Breast epithelium (tissue), 4 donors: ENCODE measurements at regions not wholly inside any gene's neighbourhood (a gene's known extent, or its start where the extent isn't known, plus 50 kb on each side); places are given as distances from the start of the nearest gene placed in this dataset.
"Not testable (repeated sequence)": the region's sequence is repeated elsewhere in the genome, so short reads cannot be mapped to it uniquely, and the experiment has no call there.

Experiments used
- DNase-seq, 2 donors: peaks; one replicate each; pipeline ENCODE4 v3.0.0-alpha.2; 2019; ENCODE audit warnings: low spot score in 2 of 2
- H3K27ac ChIP-seq, 2 donors: fragments of 200-600 bp; sonication (generic) in 1 of 2; one replicate each; pipeline ENCODE4 v1.5.1; 2016 to 2019; ENCODE audit warnings: mild to moderate bottlenecking in 1 of 2
- H3K27me3 ChIP-seq, 2 donors: fragments of 200-600 bp; sonication (generic) in 1 of 2; one replicate each; pipeline versions ENCODE4 v1.5.1 to v1.6.0; 2017 to 2019; ENCODE audit warnings: control low read depth in 1 of 2, mild to moderate bottlenecking in 1 of 2
- H3K36me3 ChIP-seq: fragments of 200-600 bp; one replicate; pipeline ENCODE4 v1.5.1; 2019
- H3K4me1 ChIP-seq, 2 donors: fragments of 200-600 bp; sonication (generic); one replicate each; pipeline ENCODE4 v1.5.1; 2016 to 2019; ENCODE audit warnings: control low read depth in 1 of 2
- H3K4me3 ChIP-seq, 3 donors: fragments of 200-600 bp; sonication (generic); 1 replicate in 2 of 3; 2 replicates in 1 of 3; pipeline ENCODE4 v1.5.1; 2016 to 2019; ENCODE audit warnings: mild to moderate bottlenecking in 3 of 3, moderate library complexity in 2 of 3
- H3K9me3 ChIP-seq, 2 donors: fragments of 200-600 bp; sonication (generic) in 1 of 2; one replicate each; pipeline ENCODE4 v1.5.1; 2016 to 2019; ENCODE audit warnings: control low read depth in 1 of 2
- POLR2A ChIP-seq: fragments of 450-650 bp; IDR thresholded peaks from one replicate; pipeline ENCODE4 v1.6.1; 2016; ENCODE audit warnings: antibody characterized with exemption, mild to moderate bottlenecking, moderate library complexity
- POLR2AphosphoS5 ChIP-seq, 3 donors: sonication (generic); formaldehyde crosslinking; IDR thresholded peaks; one replicate each; pipeline ENCODE4 v1.6.1; 2017; ENCODE audit warnings: antibody characterized with exemption in 3 of 3
- intact Hi-C: fragments of 100-400 bp; cut with DNase I; formaldehyde crosslinking; loops from one replicate; pipeline ENCODE4 v1.15.1; 2023; ENCODE audit warnings: low total_unique reads
- TF ChIP-seq, protein P1 (sequence below), 3 donors: fragments of 450-650 bp; IDR thresholded peaks; one replicate each; pipeline ENCODE4 v1.5.1; 2016 to 2017; ENCODE audit warnings: antibody characterized with exemption in 3 of 3, mild to moderate bottlenecking in 3 of 3, moderate library complexity in 3 of 3

DNA sequence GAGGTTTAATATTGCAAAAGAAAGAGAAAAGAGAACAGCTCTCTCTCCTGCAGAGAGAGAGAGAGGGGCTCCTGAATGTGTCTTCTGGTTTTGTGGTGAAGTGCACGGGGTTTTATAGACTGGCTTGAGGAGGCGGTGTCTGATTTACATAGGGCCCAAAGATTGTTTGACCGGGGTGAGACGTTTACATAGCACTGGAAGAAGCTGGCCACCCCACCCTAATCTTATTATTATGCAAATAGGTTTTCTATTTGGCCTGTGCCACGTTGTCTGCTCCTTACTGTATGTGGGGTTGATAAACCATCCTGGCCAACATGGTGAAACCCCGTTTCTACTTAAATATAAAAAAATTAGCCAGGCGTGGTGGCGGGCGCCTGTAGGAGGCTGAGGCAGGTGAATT lies 268.6 kb downstream of the SV2B start:
- DNase-seq = no peak
- H3K9me3 ChIP-seq = peaks cover 0 to 18% of the 10 kb centered on the region in 2 donors
- TF ChIP-seq, protein P1, sequence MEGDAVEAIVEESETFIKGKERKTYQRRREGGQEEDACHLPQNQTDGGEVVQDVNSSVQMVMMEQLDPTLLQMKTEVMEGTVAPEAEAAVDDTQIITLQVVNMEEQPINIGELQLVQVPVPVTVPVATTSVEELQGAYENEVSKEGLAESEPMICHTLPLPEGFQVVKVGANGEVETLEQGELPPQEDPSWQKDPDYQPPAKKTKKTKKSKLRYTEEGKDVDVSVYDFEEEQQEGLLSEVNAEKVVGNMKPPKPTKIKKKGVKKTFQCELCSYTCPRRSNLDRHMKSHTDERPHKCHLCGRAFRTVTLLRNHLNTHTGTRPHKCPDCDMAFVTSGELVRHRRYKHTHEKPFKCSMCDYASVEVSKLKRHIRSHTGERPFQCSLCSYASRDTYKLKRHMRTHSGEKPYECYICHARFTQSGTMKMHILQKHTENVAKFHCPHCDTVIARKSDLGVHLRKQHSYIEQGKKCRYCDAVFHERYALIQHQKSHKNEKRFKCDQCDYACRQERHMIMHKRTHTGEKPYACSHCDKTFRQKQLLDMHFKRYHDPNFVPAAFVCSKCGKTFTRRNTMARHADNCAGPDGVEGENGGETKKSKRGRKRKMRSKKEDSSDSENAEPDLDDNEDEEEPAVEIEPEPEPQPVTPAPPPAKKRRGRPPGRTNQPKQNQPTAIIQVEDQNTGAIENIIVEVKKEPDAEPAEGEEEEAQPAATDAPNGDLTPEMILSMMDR (IDR thresholded peaks at IDR 0.05) = no peak
- no peak for TF ChIP-seq POLR2A
- TF ChIP-seq POLR2AphosphoS5 (IDR thresholded peaks at IDR 0.05) = no peak
- intact Hi-C loops = no loop called here
- no peak overlapping the region for H3K27ac ChIP-seq
- H3K27me3 ChIP-seq = no peaks in the 10 kb centered on the region
- H3K36me3 ChIP-seq = no peaks in the 10 kb centered on the region
- no peak overlapping the region for H3K4me3 ChIP-seq
- no peaks in the 10 kb centered on the region for H3K4me1 ChIP-seq

DNA sequence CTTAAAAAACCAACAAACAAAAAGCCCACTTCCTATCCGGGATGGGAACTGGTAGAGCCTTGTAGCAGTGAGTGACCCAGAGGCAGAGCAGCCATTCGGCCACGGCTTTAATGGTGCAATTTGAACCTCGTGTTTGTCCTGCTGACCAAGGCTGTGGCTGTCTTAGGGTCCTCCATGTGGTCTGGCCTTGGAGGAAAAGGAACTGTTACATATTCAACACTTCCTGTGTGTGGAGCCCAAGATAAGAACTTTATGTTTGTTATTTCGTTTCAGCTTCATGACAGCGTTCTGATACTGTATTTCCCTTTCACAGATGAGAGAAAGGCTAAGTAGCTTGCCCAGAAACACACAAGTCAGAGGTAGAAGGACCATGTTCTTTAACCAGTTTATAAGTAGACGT lies 269.8 kb downstream of the SV2B start:
- Histone ChIP-seq H3K4me3 (no peak overlapping the region), H3K9me3 (peaks cover 0 to 18% of the 10 kb centered on the region in 2 donors), H3K36me3 (no peaks in the 10 kb centered on the region), H3K4me1 (no peaks in the 10 kb centered on the region), H3K27me3 (no peaks in the 10 kb centered on the region), H3K27ac (no peak overlapping the region)
- intact Hi-C loops = no loop called here
- no peak for DNase-seq
- no peak for TF ChIP-seq POLR2A
- TF ChIP-seq, protein P1 (IDR thresholded peaks at IDR 0.05) = no peak
- no peak for TF ChIP-seq POLR2AphosphoS5 (IDR thresholded peaks at IDR 0.05)

DNA sequence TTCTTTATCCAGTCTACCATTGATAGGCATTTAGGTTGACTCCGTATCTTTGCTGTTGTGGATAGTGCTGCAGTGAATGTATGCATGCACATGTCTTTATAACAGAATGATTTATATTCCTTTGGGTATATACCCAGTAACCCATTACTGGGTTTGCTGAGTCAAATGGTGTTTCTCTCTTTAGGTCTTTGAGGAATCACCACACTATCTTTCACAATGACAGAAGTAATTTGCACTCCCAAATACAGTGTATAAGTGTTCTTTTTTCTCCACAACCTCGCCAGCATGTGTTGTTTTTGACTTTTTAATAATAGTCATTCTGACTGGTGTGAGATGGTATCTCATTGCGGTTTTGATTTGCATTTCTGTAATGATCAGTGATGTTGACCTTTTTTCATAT lies 271.3 kb downstream of the SV2B start:
- DNase-seq, H3K27me3 ChIP-seq, H3K27ac ChIP-seq, intact Hi-C loops, H3K4me1 ChIP-seq, H3K36me3 ChIP-seq, H3K9me3 ChIP-seq, H3K4me3 ChIP-seq: not testable (repeated sequence)

DNA sequence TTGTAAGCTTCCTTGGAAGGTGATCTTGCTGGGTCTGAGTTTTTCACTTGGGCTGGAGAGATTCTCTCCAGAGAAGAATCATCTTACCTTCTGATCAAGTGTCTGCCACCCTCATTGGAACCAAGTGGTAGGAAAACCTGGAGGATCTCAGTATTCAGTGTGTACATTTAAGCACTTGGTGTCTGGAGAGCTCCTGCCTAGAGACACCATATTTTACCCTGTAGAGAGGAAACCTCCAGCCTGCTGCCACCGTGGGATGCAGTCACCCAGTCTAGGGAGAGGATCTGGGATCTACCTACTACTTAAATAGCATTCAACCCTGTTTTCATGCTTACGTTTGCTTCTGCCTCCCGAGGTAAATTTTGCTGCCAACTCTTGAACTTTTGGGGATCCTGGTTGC lies 274.3 kb downstream of the SV2B start:
- no peaks in the 10 kb centered on the region for H3K4me1 ChIP-seq
- intact Hi-C loops = no loop called here

DNA sequence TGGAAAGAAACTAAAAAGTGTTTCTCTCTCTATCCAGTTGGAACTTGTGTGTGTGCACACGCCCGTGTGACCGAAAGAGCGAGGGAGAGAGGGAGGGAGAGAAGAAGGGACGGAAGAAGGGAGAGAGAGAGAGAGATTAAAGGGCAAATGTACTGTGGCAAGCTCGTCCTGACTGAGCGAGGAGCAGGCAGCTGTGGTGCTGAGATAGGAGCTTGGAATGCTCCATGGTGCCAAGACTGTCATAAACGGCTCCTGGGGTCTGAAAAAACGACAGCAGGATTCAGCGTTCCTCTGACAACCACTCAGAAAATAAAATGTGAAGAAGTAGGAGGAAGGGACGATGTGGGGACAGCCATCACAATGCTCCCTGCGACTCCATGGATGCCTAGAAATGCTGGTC lies 276.0 kb downstream of the SV2B start:
- H3K27ac ChIP-seq = no peak overlapping the region

More for the DNA sequence above, 274.3 kb downstream of the SV2B start:
- no peaks in the 10 kb centered on the region for H3K36me3 ChIP-seq
- no peaks in the 10 kb centered on the region for H3K27me3 ChIP-seq
- no peak for DNase-seq
- H3K9me3 ChIP-seq = peaks cover 0 to 6% of the 10 kb centered on the region in 2 donors
- H3K4me3 ChIP-seq = no peak overlapping the region
- no peak for TF ChIP-seq POLR2A
- TF ChIP-seq, protein P1 (IDR thresholded peaks at IDR 0.05) = no peak
- no peak for TF ChIP-seq POLR2AphosphoS5 (IDR thresholded peaks at IDR 0.05)
- H3K27ac ChIP-seq = no peak overlapping the region

More for the DNA sequence above, 276.0 kb downstream of the SV2B start:
- Histone ChIP-seq H3K27me3 (no peaks in the 10 kb centered on the region), H3K4me1 (no peaks in the 10 kb centered on the region), H3K4me3 (no peak overlapping the region), H3K9me3 (peaks cover 0 to 6% of the 10 kb centered on the region in 2 donors), H3K36me3 (no peaks in the 10 kb centered on the region)
- intact Hi-C loops = no loop called here
- no peak for DNase-seq
- no peak for TF ChIP-seq POLR2A
- TF ChIP-seq, protein P1 (IDR thresholded peaks at IDR 0.05) = no peak
- TF ChIP-seq POLR2AphosphoS5 (IDR thresholded peaks at IDR 0.05) = no peak
